Ovary (tissue), 7 donors: ENCODE measurements at regions not wholly inside any gene's neighbourhood (a gene's known extent, or its start where the extent isn't known, plus 50 kb on each side); places are given as distances from the start of the nearest gene placed in this dataset.

Source experiments
- DNase-seq, 5 donors: peaks; one replicate each; pipeline ENCODE4 v3.0.0-alpha.2; 2019 to 2020
- H3K27ac ChIP-seq, 2 donors: fragments of 200-600 bp; one replicate each; pipeline versions ENCODE4 v1.5.1 to v1.8.0; 2019 to 2022
- H3K27me3 ChIP-seq: fragments of 200-600 bp; one replicate; pipeline ENCODE4 v1.8.0; 2022
- H3K36me3 ChIP-seq: fragments of 200-600 bp; sonication (generic); one replicate; pipeline ENCODE4 v1.5.1; 2019
- H3K4me1 ChIP-seq: one replicate; pipeline ENCODE4 v1.8.1; 2013; ENCODE audit warnings: mild to moderate bottlenecking, moderate library complexity; ENCODE audit not compliant: insufficient read depth
- H3K4me3 ChIP-seq: fragments of 200-600 bp; sonication (generic); one replicate; pipeline ENCODE4 v1.5.1; 2017
- H3K9me3 ChIP-seq, 2 donors: fragments of 200-600 bp in 1 of 2; sonication (generic) in 1 of 2; one replicate each; pipeline versions ENCODE4 v1.5.1 to v1.8.1; 2013 to 2019; ENCODE audit warnings: mild to moderate bottlenecking in 1 of 2, moderate library complexity in 1 of 2
- EP300 ChIP-seq: sonication (generic); formaldehyde crosslinking; IDR thresholded peaks from one replicate; pipeline ENCODE4 v1.6.1; 2017; ENCODE audit warnings: antibody characterized with exemption
- POLR2A ChIP-seq: fragments of 450-650 bp; IDR thresholded peaks from one replicate; pipeline ENCODE4 v1.6.1; 2017; ENCODE audit warnings: antibody characterized with exemption, mild to moderate bottlenecking, moderate library complexity
- WGBS, 3 donors: extraction: QIAGEN DNeasy Blood & Tissue Kit in 1 of 3; methylation state at CpG; one replicate each; pipeline versions ENCODE4 v1.1.5 to v1.1.7; 2013 to 2017; 5-methylcytosine and 5-hydroxymethylcytosine counted together
- intact Hi-C, 4 donors: fragments of 100-400 bp; cut with DNase I; formaldehyde crosslinking; loops; one replicate each; pipeline versions ENCODE4 v1.11.0 to v1.15.1; 2022 to 2023
- TF ChIP-seq, protein P1 (sequence below), 3 donors: fragments of 450-650 bp in 2 of 3; fragments of 200-600 bp in 1 of 3; IDR thresholded peaks; one replicate each; pipeline versions ENCODE4 v1.5.1 to v1.8.0; 2016 to 2022; ENCODE audit warnings: antibody characterized with exemption in 3 of 3, mild to moderate bottlenecking in 1 of 3
- donor health status: DM: no; HTN: no; CAD: no; lungs with moderate emphysema.
- donor health status: DM: no; HTN: no; CAD: no.
- donor health status: Bipolar disorder and iron deficiency.
- donor health status: DM: no; HTN: no; CAD: no.
- donor health status: DM: yes; HTN: yes; CAD: no.

DNA sequence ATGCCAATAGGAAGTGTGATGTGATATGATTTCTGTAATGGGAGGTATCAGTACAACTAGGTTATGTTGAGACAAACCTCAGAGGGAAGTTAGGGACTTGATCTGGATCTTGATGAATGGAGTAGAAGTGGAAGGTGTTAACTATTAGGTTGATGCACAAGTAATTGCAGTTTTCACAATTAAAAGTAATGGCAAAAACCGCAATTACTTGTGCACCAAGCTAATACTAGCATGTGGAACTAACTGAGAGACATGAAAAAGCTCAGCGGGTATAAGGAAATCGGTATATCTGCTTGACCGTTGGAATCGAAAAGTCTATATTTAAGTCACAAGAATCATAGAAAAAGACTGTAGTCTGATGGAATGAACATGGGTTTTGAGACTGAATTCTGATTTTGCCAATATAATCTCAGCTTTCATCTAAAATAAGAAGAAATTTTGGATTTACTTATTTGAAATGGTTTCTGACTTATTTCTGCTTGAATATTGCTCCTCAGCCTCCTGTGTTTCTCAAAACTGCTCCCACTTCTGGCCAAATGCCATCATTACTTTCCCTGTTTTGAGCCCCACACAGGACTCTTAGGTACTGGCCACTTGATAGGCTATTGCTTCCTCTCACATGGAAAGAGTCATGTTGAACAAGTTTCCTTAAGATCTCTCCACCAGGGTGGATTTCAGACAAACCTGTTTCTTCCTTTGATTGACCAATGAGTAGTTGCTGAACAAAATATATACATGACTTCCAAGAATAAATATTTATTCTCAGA is 271.5 kb upstream of the COL8A1 start:
- intact Hi-C loops, result no loop called here
- Histone ChIP-seq H3K4me3 (no peak overlapping the region), H3K36me3 (no peaks in the 10 kb centered on the region), H3K27ac (no peak overlapping the region), H3K27me3 (no peaks in the 10 kb centered on the region), H3K4me1 (no peaks in the 10 kb centered on the region), H3K9me3 (no peaks in the 10 kb centered on the region)
- TF ChIP-seq EP300 (no peak), POLR2A (no peak)
- TF ChIP-seq, protein P1, sequence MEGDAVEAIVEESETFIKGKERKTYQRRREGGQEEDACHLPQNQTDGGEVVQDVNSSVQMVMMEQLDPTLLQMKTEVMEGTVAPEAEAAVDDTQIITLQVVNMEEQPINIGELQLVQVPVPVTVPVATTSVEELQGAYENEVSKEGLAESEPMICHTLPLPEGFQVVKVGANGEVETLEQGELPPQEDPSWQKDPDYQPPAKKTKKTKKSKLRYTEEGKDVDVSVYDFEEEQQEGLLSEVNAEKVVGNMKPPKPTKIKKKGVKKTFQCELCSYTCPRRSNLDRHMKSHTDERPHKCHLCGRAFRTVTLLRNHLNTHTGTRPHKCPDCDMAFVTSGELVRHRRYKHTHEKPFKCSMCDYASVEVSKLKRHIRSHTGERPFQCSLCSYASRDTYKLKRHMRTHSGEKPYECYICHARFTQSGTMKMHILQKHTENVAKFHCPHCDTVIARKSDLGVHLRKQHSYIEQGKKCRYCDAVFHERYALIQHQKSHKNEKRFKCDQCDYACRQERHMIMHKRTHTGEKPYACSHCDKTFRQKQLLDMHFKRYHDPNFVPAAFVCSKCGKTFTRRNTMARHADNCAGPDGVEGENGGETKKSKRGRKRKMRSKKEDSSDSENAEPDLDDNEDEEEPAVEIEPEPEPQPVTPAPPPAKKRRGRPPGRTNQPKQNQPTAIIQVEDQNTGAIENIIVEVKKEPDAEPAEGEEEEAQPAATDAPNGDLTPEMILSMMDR (IDR thresholded peaks at IDR 0.05), result no peak
- WGBS, 3 donors, result 66 to 87% (median 76%) methylated on average over 5 of the region's 5 CpGs
- DNase-seq, result no peak

DNA sequence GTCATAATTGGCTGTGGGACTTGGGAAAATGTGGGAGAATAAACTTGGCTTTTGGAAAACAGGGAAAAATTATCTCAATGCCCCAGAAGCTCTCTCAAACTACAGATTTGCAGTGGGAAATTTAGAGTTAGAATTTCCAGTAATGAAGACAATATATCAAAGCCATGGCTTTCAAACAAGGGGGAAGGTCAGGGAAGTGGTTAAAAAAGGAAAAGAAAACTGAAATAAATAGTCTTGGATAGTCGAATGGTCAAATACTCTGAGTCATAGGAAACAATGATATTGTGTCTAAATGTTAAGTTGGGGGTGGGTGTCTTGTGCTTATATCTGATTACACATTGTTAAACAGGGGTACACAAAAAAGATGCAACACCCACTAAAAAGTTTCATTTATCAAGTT is 272.4 kb upstream of the COL8A1 start:
- H3K4me1 ChIP-seq, result no peaks in the 10 kb centered on the region
- TF ChIP-seq POLR2A, result no peak
- no peak for TF ChIP-seq EP300
- no peaks in the 10 kb centered on the region for H3K36me3 ChIP-seq
- intact Hi-C loops, result no loop called here
- no peaks in the 10 kb centered on the region for H3K27me3 ChIP-seq
- no peak for DNase-seq
- H3K4me3 ChIP-seq, result no peak overlapping the region
- 0 to 3% (median 2%) methylated on average over 1 of the region's 1 CpG for WGBS, 3 donors
- H3K27ac ChIP-seq, result no peak overlapping the region
- H3K9me3 ChIP-seq, result no peaks in the 10 kb centered on the region

DNA sequence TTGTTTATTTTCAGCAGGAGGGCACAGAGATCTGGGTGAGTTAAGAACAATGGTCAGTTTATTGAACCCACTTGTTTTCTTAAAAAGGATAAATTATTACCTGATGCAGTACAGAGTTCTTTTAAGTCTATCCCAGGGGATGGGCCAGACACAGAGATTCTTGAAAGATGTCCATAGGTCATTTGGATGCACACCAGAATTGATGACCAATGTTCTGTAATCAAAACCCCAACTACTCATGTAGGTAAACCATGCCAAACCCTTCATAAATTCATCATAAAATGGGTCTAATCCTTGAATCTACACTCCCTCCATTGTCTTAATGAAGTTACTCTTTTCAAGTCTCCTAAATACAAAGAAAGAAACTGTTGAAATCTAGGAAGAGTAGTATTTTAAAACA is 273.0 kb upstream of the COL8A1 start:
- no peak overlapping the region for H3K27ac ChIP-seq
- H3K4me3 ChIP-seq, result no peak overlapping the region
- no peaks in the 10 kb centered on the region for H3K9me3 ChIP-seq
- no peaks in the 10 kb centered on the region for H3K36me3 ChIP-seq
- intact Hi-C loops, result no loop called here
- no peaks in the 10 kb centered on the region for H3K4me1 ChIP-seq
- DNase-seq, result no peak
- H3K27me3 ChIP-seq, result no peaks in the 10 kb centered on the region
- TF ChIP-seq EP300, result no peak
- TF ChIP-seq, protein P1 (IDR thresholded peaks at IDR 0.05), result no peak
- no peak for TF ChIP-seq POLR2A

DNA sequence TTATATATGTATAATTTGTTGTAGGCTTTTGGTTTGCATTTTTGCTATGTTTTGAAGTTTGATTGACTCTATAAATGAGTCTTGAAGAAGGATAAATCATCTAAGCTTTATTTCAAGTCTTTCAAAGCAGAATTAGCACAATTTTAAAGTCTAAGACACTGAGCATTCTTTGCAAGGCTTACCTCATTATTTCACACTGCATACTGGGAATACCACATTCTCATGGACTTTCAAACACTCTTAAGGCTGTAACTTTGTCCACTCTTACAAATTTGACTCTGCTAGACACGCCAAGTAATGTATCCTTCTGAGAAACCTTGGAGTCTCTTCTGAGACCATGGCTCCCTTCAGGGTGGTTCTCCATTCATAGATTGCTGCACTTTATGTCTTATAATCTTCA is 281.3 kb upstream of the COL8A1 start:
- TF ChIP-seq, protein P1 (IDR thresholded peaks at IDR 0.05), result no peak
- no peak for TF ChIP-seq EP300
- TF ChIP-seq POLR2A, result no peak
- Histone ChIP-seq H3K36me3 (no peaks in the 10 kb centered on the region), H3K4me1 (no peaks in the 10 kb centered on the region), H3K4me3 (no peak overlapping the region), H3K27me3 (no peaks in the 10 kb centered on the region), H3K9me3 (no peaks in the 10 kb centered on the region), H3K27ac (no peak overlapping the region)
- intact Hi-C loops, result no loop called here
- 81 to 92% (median 82%) methylated on average over 1 of the region's 1 CpG for WGBS, 3 donors
- no peak for DNase-seq

DNA sequence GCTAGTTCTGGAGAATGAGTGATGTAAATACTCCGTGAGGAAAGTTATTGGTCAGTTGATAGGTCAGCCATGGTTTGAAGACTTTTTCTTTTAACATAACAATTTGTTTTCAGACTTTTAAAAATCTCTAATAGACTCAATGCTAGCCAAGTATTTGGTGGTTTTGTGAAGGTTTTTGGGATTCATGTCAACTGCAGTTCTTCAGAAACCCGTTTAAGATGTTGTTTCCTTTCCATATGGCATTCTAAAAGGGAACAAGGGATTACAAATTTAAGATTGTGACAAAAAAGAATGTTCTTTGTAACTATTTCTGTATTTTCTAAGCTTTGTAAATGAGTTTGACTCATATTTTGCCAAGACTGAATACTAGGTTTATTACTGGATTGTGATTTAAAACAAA is 281.7 kb upstream of the COL8A1 start:
- TF ChIP-seq, protein P1 (IDR thresholded peaks at IDR 0.05), result no peak
- no peak for TF ChIP-seq EP300
- TF ChIP-seq POLR2A, result no peak
- Histone ChIP-seq H3K27me3 (no peaks in the 10 kb centered on the region), H3K27ac (no peak overlapping the region), H3K36me3 (no peaks in the 10 kb centered on the region), H3K9me3 (no peaks in the 10 kb centered on the region), H3K4me3 (no peak overlapping the region), H3K4me1 (no peaks in the 10 kb centered on the region)
- WGBS, 3 donors, result 29 to 42% (median 33%) methylated on average over 2 of the region's 2 CpGs
- intact Hi-C loops, result no loop called here
- DNase-seq, result no peak
